ENCODE measurements at regions not wholly inside any gene's neighbourhood (a gene's known extent, or its start where the extent isn't known, plus 50 kb on each side); places are given as distances from the start of the nearest gene placed in this dataset.
A peak's percentile ranks its signal among the peaks of the same experiment; 100 is the strongest.

DNA sequence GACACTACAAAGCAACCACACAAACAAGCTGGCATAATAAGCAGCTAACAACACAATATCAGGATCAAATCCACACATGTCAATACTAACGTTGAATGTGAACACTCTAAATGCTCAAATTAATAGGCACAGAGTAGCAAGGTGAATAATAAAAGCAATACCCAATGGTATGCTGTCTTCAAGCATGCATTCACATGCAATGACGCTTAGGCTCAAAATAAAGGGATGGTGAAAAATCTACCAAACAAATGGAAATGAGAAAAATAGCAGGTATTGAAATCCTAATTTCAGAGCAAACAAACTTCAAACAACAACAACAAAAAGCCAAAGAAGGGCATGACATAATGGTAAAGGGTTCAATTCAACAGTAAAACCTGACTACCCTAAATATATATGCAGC, 74.0 kb upstream of the FAM47B start:
- H3K4me1 ChIP-seq (ENCODE audit: control insufficient read depth in 3 of 3, insufficient read depth in 3 of 3, low read length in 3 of 3): peaks cover 0 to 2% (median 0%) of the 10 kb centered on the region in 3 donors
- no peaks in the 10 kb centered on the region for H3K27me3 ChIP-seq (ENCODE audit: control insufficient read depth in 3 of 3, insufficient read depth in 3 of 3, low read length in 3 of 3)
- no peaks in the 10 kb centered on the region for H3K36me3 ChIP-seq (ENCODE audit: control insufficient read depth in 3 of 3, insufficient read depth in 3 of 3, low read length in 3 of 3)
- H3K4me3 ChIP-seq (ENCODE audit: low read length in 3 of 3): no peak overlapping the region
- H3K27ac ChIP-seq (ENCODE audit: low read depth, low read length): no peak overlapping the region
- H3K9ac ChIP-seq (ENCODE audit: low read depth in 1 of 3, low read length in 3 of 3): no peak overlapping the region
- peaks cover 0 to 2% (median 0%) of the 10 kb centered on the region in 3 donors for H3K9me3 ChIP-seq (ENCODE audit: control insufficient read depth in 3 of 3, low read length in 3 of 3)

DNA sequence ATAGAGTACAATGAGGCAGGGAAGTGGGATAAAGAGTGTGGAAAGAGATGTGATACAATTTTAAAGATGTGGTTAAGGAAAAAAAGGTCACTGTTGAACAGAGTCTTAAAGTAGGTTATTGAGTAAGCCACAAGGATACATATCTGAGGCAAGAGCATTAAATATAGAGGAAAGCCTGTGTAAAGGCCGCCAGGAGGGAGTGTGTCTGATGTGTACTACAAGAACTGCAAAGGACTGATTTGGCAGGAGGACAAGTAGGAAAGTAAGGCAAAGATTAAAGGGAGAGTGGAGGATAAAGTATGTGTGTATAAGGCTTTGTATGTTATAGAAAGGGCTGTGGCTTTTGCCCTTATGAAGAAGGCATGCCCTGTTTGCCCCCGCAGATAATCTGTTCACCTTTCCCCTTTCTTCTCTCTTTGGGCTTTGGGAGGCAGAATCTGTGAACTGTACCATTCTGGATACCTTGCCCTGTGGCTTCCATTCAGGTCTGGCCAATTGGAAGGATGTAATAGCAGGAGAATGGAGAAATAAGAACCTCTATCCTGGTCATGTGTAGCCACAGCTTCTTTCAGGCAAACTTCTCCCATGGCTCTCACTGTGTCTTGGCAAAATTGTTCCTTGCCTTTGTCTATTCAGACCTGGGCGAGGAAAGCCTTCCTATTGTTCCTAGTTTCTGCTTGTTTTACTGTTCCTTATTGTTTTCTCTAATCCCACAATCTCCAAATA, 68.9 kb upstream of the FAM47B start:
- Histone ChIP-seq H3K27ac (ENCODE audit: low read depth, low read length) (peak overlapping the region; percentile 21), H3K36me3 (ENCODE audit: control insufficient read depth in 3 of 3, insufficient read depth in 3 of 3, low read length in 3 of 3) (no peaks in the 10 kb centered on the region), H3K9me3 (ENCODE audit: control insufficient read depth in 3 of 3, low read length in 3 of 3) (no peaks in the 10 kb centered on the region), H3K27me3 (ENCODE audit: control insufficient read depth in 3 of 3, insufficient read depth in 3 of 3, low read length in 3 of 3) (no peaks in the 10 kb centered on the region), H3K4me3 (ENCODE audit: low read length in 3 of 3) (no peak overlapping the region), H3K9ac (ENCODE audit: low read depth in 1 of 3, low read length in 3 of 3) (no peak overlapping the region), H3K4me1 (ENCODE audit: control insufficient read depth in 3 of 3, insufficient read depth in 3 of 3, low read length in 3 of 3) (peaks cover 0 to 6% (median 2%) of the 10 kb centered on the region in 3 donors)

DNA sequence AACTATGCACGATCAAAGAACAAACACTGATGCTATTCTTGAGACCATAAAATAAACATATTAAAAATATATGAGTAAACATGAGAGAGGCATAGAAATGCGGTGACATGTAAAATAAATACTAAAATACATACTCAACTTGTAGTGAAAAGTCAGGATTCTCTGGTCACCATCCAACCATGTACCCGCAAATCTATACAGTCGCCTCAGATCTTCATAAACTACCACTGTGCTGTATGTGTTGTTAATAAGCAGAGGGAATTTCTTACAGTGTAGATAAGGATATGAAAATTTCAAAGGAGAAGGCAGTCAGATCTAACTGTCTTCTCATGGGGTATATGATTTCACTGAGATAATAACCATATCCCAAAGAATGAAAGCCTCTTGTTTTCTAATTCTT, 67.8 kb upstream of the FAM47B start:
- Histone ChIP-seq H3K9me3 (ENCODE audit: control insufficient read depth in 3 of 3, low read length in 3 of 3) (no peaks in the 10 kb centered on the region), H3K4me3 (ENCODE audit: low read length in 3 of 3) (no peak overlapping the region), H3K9ac (ENCODE audit: low read depth in 1 of 3, low read length in 3 of 3) (no peak overlapping the region), H3K4me1 (ENCODE audit: control insufficient read depth in 3 of 3, insufficient read depth in 3 of 3, low read length in 3 of 3) (peaks cover 0 to 6% (median 2%) of the 10 kb centered on the region in 3 donors), H3K27ac (ENCODE audit: low read depth, low read length) (peak overlapping the region; percentile 37), H3K36me3 (ENCODE audit: control insufficient read depth in 3 of 3, insufficient read depth in 3 of 3, low read length in 3 of 3) (no peaks in the 10 kb centered on the region), H3K27me3 (ENCODE audit: control insufficient read depth in 3 of 3, insufficient read depth in 3 of 3, low read length in 3 of 3) (no peaks in the 10 kb centered on the region)

DNA sequence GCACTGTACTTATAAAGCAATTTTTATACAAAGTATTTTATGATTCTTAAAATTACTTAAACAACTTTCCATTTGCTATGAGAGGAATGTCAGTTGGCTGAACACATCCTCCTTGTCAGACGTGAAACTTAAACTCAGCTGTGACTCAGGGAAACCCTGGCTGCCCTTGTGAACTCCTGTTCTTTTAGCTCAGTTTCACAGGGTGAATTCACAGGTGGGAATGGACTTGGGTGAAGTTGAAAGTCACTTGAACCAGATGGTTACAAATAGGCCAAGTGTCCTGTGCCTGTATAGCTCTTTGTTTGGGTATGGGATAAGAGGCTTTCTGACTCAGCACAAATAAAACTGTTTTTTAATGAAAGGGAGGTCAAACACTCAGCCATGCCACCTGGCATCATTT, 67.4 kb upstream of the FAM47B start:
- no peaks in the 10 kb centered on the region for H3K27me3 ChIP-seq (ENCODE audit: control insufficient read depth in 3 of 3, insufficient read depth in 3 of 3, low read length in 3 of 3)
- H3K36me3 ChIP-seq (ENCODE audit: control insufficient read depth in 3 of 3, insufficient read depth in 3 of 3, low read length in 3 of 3): no peaks in the 10 kb centered on the region
- H3K9ac ChIP-seq (ENCODE audit: low read depth in 1 of 3, low read length in 3 of 3): no peak overlapping the region
- peak overlapping the region; percentile 37 for H3K27ac ChIP-seq (ENCODE audit: low read depth, low read length)
- H3K4me3 ChIP-seq (ENCODE audit: low read length in 3 of 3): no peak overlapping the region
- H3K4me1 ChIP-seq (ENCODE audit: control insufficient read depth in 3 of 3, insufficient read depth in 3 of 3, low read length in 3 of 3): peaks cover 0 to 6% (median 2%) of the 10 kb centered on the region in 3 donors
- H3K9me3 ChIP-seq (ENCODE audit: control insufficient read depth in 3 of 3, low read length in 3 of 3): no peaks in the 10 kb centered on the region

DNA sequence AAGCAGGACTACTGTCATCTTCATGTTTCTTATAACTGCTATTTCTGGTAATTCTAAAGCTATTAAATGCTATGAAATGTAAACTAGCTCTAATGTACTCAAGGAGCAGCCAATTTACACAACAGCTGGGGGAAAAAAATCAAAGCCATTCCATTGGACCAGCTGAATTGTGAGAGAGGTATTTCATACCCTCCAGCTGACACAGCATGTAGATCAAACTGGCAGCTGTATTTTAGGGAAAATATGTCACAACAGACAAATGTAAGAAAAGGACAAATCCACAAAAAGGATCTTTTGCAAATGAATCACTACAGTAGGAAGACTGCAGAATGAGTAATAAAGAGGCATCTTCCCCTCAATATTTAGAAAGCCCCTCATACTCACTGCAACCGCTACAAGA, 65.2 kb upstream of the FAM47B start:
- Histone ChIP-seq H3K9me3 (ENCODE audit: control insufficient read depth in 3 of 3, low read length in 3 of 3) (no peaks in the 10 kb centered on the region), H3K4me3 (ENCODE audit: low read length in 3 of 3) (no peak overlapping the region), H3K4me1 (ENCODE audit: control insufficient read depth in 3 of 3, insufficient read depth in 3 of 3, low read length in 3 of 3) (peaks cover 0 to 6% (median 2%) of the 10 kb centered on the region in 3 donors), H3K27me3 (ENCODE audit: control insufficient read depth in 3 of 3, insufficient read depth in 3 of 3, low read length in 3 of 3) (no peaks in the 10 kb centered on the region), H3K36me3 (ENCODE audit: control insufficient read depth in 3 of 3, insufficient read depth in 3 of 3, low read length in 3 of 3) (no peaks in the 10 kb centered on the region), H3K9ac (ENCODE audit: low read depth in 1 of 3, low read length in 3 of 3) (no peak overlapping the region), H3K27ac (ENCODE audit: low read depth, low read length) (no peak overlapping the region)

DNA sequence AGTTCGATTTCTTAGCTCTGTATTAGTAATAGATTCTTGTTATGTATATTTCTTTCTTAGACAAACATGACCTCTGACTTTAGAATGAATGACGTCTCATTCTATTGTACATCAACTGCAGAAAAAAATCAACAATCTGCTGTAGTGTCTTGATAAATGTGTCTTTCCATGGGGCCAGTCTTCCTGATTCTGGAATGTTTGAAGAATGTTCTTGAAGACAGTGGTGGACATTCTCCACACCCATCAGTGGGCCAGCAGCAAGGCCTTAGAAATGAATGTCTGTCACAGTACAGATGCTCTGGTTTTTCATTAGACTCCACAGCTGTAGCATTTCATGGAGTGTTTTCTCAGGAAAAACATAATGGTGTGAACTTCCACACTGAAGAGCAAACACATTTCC, 63.2 kb upstream of the FAM47B start:
- Histone ChIP-seq H3K36me3 (ENCODE audit: control insufficient read depth in 3 of 3, insufficient read depth in 3 of 3, low read length in 3 of 3) (no peaks in the 10 kb centered on the region), H3K27me3 (ENCODE audit: control insufficient read depth in 3 of 3, insufficient read depth in 3 of 3, low read length in 3 of 3) (no peaks in the 10 kb centered on the region), H3K4me1 (ENCODE audit: control insufficient read depth in 3 of 3, insufficient read depth in 3 of 3, low read length in 3 of 3) (peaks cover 0 to 4% (median 2%) of the 10 kb centered on the region in 3 donors), H3K9me3 (ENCODE audit: control insufficient read depth in 3 of 3, low read length in 3 of 3) (no peaks in the 10 kb centered on the region), H3K4me3 (ENCODE audit: low read length in 3 of 3) (no peak overlapping the region), H3K27ac (ENCODE audit: low read depth, low read length) (no peak overlapping the region), H3K9ac (ENCODE audit: low read depth in 1 of 3, low read length in 3 of 3) (no peak overlapping the region)

DNA sequence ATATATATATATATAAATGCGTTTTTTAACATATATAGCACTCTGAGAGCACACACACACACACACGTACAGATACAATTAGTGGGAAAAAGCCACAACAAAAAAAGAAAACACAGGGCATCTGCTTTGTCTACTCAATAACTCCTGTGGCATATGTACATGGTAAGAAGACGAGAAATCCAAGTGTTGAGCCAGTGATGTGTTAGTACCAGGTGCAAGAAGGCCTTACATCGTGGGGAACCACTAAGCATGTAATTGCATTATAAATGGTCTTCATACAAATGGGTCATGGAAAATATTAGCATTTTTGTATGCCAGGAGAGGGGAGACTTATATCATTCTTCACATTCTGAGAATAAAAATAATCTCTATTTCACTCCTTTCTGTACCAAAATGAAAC, 62.7 kb upstream of the FAM47B start:
- Histone ChIP-seq H3K27me3 (ENCODE audit: control insufficient read depth in 3 of 3, insufficient read depth in 3 of 3, low read length in 3 of 3) (no peaks in the 10 kb centered on the region), H3K27ac (ENCODE audit: low read depth, low read length) (no peak overlapping the region), H3K36me3 (ENCODE audit: control insufficient read depth in 3 of 3, insufficient read depth in 3 of 3, low read length in 3 of 3) (no peaks in the 10 kb centered on the region), H3K9ac (ENCODE audit: low read depth in 1 of 3, low read length in 3 of 3) (no peak overlapping the region), H3K4me3 (ENCODE audit: low read length in 3 of 3) (no peak overlapping the region), H3K9me3 (ENCODE audit: control insufficient read depth in 3 of 3, low read length in 3 of 3) (no peaks in the 10 kb centered on the region), H3K4me1 (ENCODE audit: control insufficient read depth in 3 of 3, insufficient read depth in 3 of 3, low read length in 3 of 3) (peaks cover 0 to 4% (median 2%) of the 10 kb centered on the region in 3 donors)

DNA sequence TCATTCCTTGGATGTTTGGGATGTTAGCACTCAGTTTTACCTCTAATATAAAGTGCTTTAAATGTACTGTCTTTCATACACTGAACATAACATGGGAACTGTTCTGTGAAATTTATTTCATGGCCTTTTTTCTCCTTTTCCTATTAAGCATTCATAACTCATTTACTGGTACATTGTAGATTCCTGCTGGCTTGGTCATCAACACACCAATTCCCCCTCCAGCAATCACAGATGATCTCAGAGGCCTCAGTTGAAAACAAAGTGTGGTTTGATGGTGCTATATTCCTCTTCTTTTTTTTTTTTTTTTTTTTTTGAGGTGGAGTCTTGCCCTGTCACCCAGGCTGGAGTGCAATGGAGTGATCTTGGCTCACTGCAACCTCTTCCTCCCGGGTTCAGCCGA, 61.9 kb upstream of the FAM47B start:
- H3K9me3 ChIP-seq (ENCODE audit: control insufficient read depth in 3 of 3, low read length in 3 of 3): no peaks in the 10 kb centered on the region
- H3K9ac ChIP-seq (ENCODE audit: low read depth in 1 of 3, low read length in 3 of 3): no peak overlapping the region
- no peaks in the 10 kb centered on the region for H3K27me3 ChIP-seq (ENCODE audit: control insufficient read depth in 3 of 3, insufficient read depth in 3 of 3, low read length in 3 of 3)
- no peak overlapping the region for H3K27ac ChIP-seq (ENCODE audit: low read depth, low read length)
- no peaks in the 10 kb centered on the region for H3K36me3 ChIP-seq (ENCODE audit: control insufficient read depth in 3 of 3, insufficient read depth in 3 of 3, low read length in 3 of 3)
- H3K4me1 ChIP-seq (ENCODE audit: control insufficient read depth in 3 of 3, insufficient read depth in 3 of 3, low read length in 3 of 3): peaks cover 0 to 2% (median 0%) of the 10 kb centered on the region in 3 donors
- no peak overlapping the region for H3K4me3 ChIP-seq (ENCODE audit: low read length in 3 of 3)

DNA sequence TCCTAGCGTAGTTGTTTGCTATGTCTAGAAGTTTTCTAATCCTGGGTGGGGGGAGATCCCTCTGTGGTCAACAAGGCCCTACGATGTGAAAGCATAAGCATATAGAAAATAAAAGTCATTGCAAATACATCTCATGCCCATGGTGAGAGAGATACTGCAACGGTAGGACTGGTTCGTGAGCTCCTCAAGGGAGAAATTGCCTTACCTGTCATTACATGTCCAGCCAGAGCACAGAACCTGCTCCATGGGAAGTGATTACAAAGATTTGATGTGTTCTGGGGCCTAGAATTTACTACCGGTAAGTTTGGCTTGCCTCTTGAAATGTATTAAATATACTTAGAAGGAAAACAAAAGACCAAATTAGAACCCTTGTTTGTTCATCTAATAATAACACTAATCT, 60.9 kb upstream of the FAM47B start:
- Histone ChIP-seq H3K4me3 (ENCODE audit: low read length in 3 of 3) (no peak overlapping the region), H3K36me3 (ENCODE audit: control insufficient read depth in 3 of 3, insufficient read depth in 3 of 3, low read length in 3 of 3) (no peaks in the 10 kb centered on the region)

DNA sequence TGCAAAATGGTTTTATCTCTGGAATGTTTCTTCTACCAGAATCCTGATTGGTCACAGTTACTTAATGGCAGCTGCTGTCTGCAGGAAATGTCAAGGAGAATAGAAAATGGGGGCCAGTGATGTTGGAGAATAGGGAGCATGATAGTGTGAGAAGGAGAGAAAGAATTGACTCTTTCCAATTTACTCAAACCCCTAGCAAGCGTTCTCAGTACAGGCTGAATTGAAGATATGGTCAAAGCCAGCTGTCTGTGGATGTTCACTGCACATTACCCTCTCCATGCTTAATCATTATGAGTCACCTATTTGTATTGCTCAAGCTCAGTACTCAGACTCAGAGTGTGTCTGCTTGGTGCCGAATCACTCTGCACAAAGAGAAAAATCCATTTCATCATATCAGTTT, 57.8 kb upstream of the FAM47B start:
- Histone ChIP-seq H3K36me3 (ENCODE audit: control insufficient read depth in 3 of 3, insufficient read depth in 3 of 3, low read length in 3 of 3) (no peaks in the 10 kb centered on the region), H3K9ac (ENCODE audit: low read depth in 1 of 3, low read length in 3 of 3) (no peak overlapping the region), H3K9me3 (ENCODE audit: control insufficient read depth in 3 of 3, low read length in 3 of 3) (no peaks in the 10 kb centered on the region), H3K4me1 (ENCODE audit: control insufficient read depth in 3 of 3, insufficient read depth in 3 of 3, low read length in 3 of 3) (no peaks in the 10 kb centered on the region), H3K4me3 (ENCODE audit: low read length in 3 of 3) (no peak overlapping the region), H3K27ac (ENCODE audit: low read depth, low read length) (no peak overlapping the region), H3K27me3 (ENCODE audit: control insufficient read depth in 3 of 3, insufficient read depth in 3 of 3, low read length in 3 of 3) (no peaks in the 10 kb centered on the region)

More for the DNA sequence above, 60.9 kb upstream of the FAM47B start:
- Histone ChIP-seq H3K4me1 (ENCODE audit: control insufficient read depth in 3 of 3, insufficient read depth in 3 of 3, low read length in 3 of 3) (no peaks in the 10 kb centered on the region), H3K9me3 (ENCODE audit: control insufficient read depth in 3 of 3, low read length in 3 of 3) (no peaks in the 10 kb centered on the region), H3K27me3 (ENCODE audit: control insufficient read depth in 3 of 3, insufficient read depth in 3 of 3, low read length in 3 of 3) (no peaks in the 10 kb centered on the region), H3K27ac (ENCODE audit: low read depth, low read length) (no peak overlapping the region), H3K9ac (ENCODE audit: low read depth in 1 of 3, low read length in 3 of 3) (no peak overlapping the region)
